Stimulated activated CD4-positive, alpha-beta T cell treated with anti-CD3 and anti-CD28 coated beads, Interleukin-4, amount 100 ng/mL, for 24 hours (primary cell): ENCODE measurements at regions not wholly inside any gene's neighbourhood (a gene's known extent, or its start where the extent isn't known, plus 50 kb on each side); places are given as distances from the start of the nearest gene placed in this dataset.

Source experiments
- DNase-seq: peaks from one replicate; pipeline ENCODE4 v3.0.0-alpha.2; 2020

GRCh38 chr4:136812100-136812880 lies 720.0 kb downstream of the PCDH18 start:
- DNase-seq: no peak

DNA sequence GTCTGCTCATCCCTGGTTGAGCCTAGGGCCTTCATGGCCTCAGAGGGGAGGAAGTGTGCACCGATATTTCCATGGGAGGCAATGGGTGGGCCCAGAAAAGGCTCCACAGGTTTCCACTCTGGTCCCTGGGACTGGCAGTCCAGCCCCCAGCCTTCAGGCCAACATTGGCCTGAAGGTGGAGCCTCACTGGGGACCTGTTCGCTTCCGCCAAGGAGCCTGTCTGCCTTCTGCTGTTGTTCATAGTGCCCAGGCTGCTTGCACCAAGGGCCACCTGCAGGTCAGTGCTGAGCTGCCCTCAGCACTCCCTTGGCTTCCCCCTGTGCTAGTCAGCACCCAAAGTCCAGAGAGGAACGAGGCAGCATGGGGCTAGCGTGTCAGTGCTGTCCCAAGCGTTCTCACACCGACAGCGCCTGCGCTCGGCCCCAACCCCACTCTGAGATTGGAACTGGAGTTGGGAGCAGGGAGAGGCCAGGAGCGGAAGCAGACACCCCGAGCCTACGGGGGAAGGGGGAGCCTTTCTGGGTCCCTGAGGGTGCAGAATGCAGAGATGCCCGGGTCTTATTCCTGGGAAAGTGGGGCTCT lies 720.7 kb downstream of the PCDH18 start:
- DNase-seq: no peak

DNA sequence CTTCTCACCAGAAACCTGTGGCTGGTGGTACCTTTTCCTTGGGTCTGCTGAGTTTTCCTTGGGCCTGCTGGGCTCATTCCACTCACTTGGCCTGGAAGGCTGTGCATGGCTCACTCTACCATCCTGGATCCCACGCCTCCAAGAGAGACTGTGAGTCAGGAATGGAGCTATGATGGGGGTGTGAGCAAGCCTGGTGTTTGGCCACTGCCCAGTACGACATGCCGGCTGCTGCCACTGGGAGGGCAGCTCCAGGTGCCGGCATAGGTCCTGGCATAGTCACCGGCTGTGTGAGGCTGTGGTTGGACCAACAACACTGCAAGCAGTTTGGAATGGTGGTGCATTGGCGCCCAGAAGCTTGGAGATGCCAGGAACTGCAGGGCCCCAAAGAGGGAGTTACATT lies 721.7 kb downstream of the PCDH18 start:
- no peak for DNase-seq

DNA sequence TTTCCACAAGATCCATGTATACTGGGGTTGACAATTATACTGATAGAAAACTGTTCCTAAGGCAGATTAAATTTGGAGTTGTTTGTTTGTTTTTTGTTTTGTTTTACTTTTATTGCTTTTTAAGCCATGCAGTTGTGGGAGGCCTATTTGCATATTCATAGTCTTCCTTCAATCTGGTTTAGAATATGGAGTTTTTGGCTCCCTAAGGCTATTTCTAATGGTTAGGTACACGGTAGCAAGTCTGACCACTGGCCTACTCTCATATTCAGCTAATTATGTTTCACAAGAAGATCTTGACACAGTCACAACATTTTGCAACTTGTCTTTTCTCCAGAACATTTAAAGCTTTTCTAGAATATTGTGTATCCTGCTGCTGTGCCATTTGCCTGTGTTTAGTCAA lies 725.5 kb downstream of the PCDH18 start:
- DNase-seq: no peak

DNA sequence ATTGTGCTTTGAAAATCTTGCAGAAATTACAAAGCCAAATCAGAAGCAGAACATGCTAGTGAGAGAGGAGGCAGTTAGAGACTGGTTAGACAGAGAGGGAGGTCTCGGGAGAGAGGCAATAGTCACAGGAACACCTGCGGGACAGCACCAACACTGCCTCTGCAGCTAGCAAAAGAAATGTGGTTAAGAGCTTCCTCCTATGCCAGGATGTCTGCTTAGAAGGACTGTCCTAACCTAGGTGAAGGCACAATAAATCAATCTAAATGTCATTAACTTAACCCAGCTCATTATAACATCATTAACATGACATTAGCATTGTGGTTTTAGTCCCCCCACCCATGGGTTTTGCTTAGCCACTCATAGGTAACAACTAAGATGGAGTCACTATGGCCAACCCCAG lies 726.7 kb downstream of the PCDH18 start:
- DNase-seq: no peak

DNA sequence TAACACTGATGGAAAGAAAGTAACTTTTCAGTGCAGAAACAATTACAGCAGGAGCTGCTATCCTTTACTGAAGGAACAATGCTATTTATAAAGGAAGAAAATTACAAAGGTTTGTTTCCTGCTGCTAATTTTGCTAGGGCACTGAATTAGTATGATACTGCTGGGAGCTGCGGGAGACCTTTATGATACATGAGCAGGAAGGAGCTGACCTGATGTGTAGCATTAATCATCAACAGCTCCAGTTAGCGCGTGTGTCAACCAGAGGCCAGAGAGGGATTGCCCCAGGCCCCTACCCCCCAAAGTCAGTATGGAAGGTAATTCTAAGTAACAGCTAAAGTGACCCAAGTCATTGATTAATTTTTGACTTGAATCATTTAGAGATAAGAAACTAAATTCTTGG lies 728.9 kb downstream of the PCDH18 start:
- no peak for DNase-seq

DNA sequence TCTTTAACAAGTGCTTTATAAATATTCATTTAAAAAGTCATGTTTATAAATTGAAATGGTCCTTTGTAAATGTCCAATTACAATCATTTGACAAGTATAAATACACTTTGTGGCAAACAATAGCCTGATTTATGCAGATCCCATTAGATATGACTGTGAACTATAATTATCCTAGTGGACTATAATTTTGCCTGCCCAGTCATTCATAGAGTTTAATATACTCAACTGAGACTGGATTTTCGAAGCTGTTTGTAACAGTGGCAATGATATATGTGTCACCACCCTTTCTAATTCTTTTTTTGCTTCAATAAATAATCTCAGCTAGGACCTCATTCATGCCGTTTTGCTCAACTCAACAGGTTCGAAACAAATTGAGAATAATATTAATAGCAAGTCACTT lies 732.0 kb downstream of the PCDH18 start:
- no peak for DNase-seq

DNA sequence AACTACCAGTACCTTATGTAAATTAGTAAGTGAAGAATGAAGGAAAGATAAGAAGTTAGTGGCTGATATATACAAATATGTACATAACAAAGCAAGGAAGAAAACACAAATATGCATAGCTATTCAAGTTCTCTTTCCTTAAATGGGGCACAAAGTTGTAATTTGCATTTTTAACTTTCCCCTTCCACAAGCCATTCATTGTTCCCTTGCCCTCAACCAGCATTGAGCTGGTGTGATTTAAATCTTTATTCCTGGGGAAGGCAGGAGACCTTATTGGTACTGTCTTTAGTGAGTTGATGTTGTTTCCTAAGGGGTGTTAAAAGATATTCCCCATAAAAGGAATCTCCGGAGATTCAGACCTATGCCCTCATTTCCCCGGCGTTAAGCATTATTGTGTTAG lies 735.3 kb downstream of the PCDH18 start:
- no peak for DNase-seq

- DNase-seq: no peak
Measured at GRCh38 chr4:136793848-136794247, 738.4 kb downstream of the PCDH18 start.

GRCh38 chr4:136784326-136784725 lies 748.0 kb downstream of the PCDH18 start:
- DNase-seq: no peak

DNA sequence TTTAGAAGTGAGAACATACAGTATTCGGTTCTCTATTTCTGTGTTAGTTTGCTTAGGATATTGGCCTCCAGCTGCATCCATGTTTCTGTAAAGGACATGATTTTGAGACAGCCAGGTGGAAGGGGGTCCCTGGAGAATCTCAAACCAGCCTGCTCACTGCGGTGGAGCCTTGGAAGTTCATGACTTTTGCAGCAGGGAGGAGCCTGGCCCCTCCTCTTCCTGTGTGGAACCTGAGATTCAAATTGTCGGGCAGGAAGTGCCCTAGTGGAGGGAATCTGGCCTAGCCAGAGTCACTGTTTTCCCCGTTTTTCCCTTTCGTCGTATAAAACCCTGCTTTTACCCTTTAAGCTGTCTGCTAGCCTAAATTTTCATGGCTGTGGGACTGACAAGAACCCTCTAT lies 762.6 kb downstream of the PCDH18 start:
- no peak for DNase-seq

DNA sequence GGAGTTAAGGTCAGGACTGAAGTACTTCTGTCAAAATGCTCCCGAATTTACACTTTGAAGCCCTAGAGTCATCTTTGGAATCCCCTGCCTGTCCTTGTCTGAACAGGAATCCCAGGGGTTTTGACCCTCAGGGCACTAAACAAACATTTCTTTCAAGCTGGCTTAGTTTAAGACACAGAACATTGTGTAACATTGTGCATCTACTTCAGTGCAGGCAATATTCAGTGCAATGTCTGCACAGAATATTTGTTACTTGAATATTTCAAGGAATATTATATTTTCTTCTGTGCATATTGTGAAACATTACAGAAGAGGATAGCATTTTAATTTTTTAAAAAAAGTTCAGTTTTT lies 763.4 kb downstream of the PCDH18 start:
- DNase-seq: no peak

DNA sequence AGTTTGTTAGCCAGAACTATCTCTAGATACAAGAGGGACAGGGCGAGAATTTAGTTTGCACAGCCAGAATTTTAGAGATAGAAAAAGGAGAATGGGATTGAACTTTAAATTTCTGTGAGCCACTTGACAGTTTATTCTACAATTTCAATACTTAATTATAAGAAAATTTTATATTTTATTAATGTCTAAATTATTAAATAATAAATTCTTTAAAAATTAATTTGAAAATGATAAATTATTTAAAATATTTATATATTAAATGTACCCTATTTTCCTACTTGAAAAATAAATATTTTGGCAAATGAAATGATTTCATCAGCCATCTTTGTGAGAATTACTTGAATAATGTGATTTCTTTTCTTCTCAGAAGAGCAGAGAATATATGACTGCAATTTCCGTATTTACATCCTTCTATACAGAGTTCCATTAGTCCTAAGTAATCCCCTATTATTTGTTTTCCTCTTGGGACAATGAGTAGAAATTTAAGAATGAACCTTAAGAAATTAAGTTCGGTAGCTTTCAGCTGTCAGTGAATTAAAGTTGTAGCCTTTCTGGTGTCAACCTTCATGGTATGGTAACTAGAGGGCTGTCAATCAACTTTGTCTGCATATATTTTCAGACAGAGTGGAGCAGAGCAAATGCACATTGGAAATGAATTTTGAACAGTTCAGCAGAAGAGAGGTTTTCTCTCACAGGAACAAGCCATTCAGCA lies 763.9 kb downstream of the PCDH18 start:
- DNase-seq: no peak

- no peak for DNase-seq
Measured at GRCh38 chr4:136763919-136764318, 768.4 kb downstream of the PCDH18 start.

- no peak for DNase-seq
Measured at GRCh38 chr4:136755531-136755916, 776.8 kb downstream of the PCDH18 start.

DNA sequence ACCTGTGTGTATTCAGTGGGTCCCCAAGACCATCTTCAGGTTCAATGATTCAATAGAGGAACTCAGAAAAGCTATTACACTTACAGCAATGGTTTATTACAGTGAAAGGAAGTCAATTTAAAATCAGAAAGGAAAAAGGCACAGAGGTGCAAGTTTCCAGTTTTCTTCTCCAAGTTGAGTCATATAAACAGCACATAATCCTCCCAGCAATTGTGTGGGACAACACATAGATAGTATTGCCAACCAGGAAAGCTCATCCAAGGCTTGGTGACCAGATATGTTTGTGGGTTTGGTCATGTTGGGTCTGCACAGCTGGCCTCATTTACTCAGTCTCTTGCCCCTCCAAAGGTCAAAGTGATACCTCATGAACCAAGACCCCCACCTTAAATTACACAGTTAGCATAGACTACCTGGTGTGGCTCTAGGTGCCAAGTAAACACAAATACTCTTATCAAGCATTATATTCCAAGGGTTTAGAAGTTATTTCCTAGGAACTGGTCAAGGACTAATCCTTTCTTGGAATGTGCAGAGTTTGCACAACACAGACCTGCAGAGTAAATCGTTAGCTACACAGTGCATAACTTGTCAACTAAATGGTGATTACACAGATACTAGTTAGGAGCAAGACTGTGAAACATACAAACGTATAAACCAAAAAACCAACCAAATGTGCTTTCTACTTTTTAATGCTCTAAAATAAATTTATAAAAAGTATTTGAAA lies 777.3 kb downstream of the PCDH18 start:
- DNase-seq: no peak

DNA sequence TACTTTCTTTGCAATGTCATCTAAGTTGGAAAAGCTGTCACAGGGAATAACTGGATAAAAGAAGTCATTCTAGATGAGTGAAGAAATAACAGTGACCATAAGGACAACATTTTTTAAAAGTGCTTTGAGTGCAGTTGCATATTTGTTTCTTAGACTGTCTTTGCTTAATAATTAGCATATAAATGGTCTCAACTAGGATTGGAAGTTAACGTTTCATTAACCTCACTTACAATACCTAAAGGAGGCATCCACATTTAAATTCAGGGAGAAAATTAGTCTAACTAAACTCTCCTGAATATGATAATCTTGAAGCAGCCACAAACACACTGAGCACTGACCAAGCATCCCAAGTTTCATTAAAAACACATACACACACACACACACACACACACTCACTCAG lies 780.7 kb downstream of the PCDH18 start:
- no peak for DNase-seq

GRCh38 chr4:136750897-136751296 lies 781.4 kb downstream of the PCDH18 start:
- no peak for DNase-seq

- no peak for DNase-seq
Measured at GRCh38 chr4:136749989-136750388, 782.3 kb downstream of the PCDH18 start.

GRCh38 chr4:136748773-136749172 lies 783.5 kb downstream of the PCDH18 start:
- no peak for DNase-seq

DNA sequence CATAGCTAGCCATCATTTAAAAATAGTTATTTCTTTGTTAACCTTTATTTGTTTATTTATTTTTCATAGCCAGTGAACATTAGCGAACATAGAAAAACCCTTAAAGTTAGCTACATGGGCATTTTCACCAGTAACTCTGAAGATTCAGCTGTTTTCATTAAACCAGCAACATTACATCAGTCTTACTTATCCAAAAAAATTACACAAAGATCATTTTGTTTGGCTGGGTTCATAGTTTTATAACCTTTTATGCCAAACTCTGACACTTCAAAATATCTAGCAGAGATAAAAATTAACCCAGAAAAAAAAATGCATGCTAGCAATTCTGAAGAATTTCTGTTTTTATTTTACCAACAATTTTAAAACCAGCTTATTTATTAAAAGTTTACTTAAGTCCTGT lies 784.1 kb downstream of the PCDH18 start:
- no peak for DNase-seq

- no peak for DNase-seq
Measured at GRCh38 chr4:136743238-136743637, 789.1 kb downstream of the PCDH18 start.

- no peak for DNase-seq
Measured at GRCh38 chr4:136742333-136742732, 790.0 kb downstream of the PCDH18 start.

DNA sequence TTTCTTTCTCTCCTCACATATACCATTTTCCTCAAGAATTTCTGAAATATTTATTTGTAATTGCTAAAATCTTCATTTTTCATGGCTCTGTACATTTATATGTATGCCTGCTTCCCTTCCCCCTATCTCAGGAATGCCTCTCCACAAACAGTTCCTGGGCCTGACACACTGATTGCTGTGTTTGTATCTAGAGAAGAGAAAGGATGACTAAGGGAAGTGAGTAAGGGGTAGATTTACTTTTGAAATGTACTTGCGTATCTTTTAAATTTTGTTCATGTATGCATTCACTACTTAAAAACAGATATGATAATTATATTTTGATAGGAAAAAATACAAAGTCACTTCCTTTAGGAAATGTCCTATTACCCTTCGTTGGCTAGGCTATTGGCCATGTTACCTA lies 790.8 kb downstream of the PCDH18 start:
- no peak for DNase-seq
